Breast epithelium (tissue), 3 donors: ENCODE measurements at regions not wholly inside any gene's neighbourhood (a gene's known extent, or its start where the extent isn't known, plus 50 kb on each side); places are given as distances from the start of the nearest gene placed in this dataset.

ENCODE experiments used
- POLR2A ChIP-seq: fragments of 450-650 bp; IDR thresholded peaks from one replicate; pipeline ENCODE4 v1.6.1; 2016; ENCODE audit warnings: antibody characterized with exemption, mild to moderate bottlenecking, moderate library complexity
- POLR2AphosphoS5 ChIP-seq, 3 donors: sonication (generic); formaldehyde crosslinking; IDR thresholded peaks; one replicate each; pipeline ENCODE4 v1.6.1; 2017; ENCODE audit warnings: antibody characterized with exemption in 3 of 3
- TF ChIP-seq, protein P1 (sequence below), 3 donors: fragments of 450-650 bp; IDR thresholded peaks; one replicate each; pipeline ENCODE4 v1.5.1; 2016 to 2017; ENCODE audit warnings: antibody characterized with exemption in 3 of 3, mild to moderate bottlenecking in 3 of 3, moderate library complexity in 3 of 3

- TF ChIP-seq, protein P1, sequence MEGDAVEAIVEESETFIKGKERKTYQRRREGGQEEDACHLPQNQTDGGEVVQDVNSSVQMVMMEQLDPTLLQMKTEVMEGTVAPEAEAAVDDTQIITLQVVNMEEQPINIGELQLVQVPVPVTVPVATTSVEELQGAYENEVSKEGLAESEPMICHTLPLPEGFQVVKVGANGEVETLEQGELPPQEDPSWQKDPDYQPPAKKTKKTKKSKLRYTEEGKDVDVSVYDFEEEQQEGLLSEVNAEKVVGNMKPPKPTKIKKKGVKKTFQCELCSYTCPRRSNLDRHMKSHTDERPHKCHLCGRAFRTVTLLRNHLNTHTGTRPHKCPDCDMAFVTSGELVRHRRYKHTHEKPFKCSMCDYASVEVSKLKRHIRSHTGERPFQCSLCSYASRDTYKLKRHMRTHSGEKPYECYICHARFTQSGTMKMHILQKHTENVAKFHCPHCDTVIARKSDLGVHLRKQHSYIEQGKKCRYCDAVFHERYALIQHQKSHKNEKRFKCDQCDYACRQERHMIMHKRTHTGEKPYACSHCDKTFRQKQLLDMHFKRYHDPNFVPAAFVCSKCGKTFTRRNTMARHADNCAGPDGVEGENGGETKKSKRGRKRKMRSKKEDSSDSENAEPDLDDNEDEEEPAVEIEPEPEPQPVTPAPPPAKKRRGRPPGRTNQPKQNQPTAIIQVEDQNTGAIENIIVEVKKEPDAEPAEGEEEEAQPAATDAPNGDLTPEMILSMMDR (IDR thresholded peaks at IDR 0.05): no peak
- TF ChIP-seq POLR2A: no peak
- no peak for TF ChIP-seq POLR2AphosphoS5 (IDR thresholded peaks at IDR 0.05)
Observed at GRCh38 chr6:77273929-77274328, 189.4 kb downstream of the HTR1B start.
